NCI-H2107 (cell line): ENCODE measurements at regions not wholly inside any gene's neighbourhood (a gene's known extent, or its start where the extent isn't known, plus 50 kb on each side); places are given as distances from the start of the nearest gene placed in this dataset.

Source experiments
- DNase-seq: peaks from one replicate; lab custom pipeline; 2025; lab: John Stamatoyannopoulos, UW

DNA sequence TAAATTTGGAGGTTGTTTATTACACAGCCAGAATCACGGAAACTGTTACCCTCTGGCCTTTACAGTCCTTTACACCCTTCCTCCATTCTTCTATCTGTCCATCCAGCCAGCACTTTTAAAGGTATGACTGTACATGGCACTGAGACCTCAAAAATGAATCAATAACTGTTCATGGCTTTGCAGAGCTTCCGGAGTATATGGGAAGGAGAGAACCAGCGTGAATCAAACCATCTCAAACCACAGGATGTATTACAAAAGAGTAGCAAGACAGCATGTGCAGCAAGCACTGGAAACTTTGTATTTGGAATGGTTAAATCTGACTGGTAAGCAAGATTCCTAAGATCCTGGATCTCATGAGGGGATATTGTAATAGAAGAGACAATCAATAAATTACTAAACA lies 228.5 kb upstream of the CASK start:
- DNase-seq: no peak

DNA sequence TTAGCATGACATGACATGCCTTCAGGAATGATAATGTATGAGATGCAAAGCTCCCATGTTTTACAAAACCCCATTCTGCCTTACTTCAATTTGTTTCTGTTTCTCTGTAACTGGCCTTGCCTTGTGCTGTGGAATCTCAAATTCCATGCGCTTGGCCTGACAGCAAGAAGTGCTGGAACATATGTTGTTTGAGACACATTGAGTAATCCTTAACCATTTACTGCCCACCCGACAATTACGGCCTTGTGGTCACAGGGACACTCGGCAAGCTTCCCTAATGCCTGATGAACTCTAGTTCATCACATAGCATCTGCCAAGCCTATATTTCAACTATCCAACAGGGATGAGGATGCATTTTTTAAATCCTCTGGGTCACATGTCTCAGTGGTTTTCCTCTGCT lies 226.4 kb upstream of the CASK start:
- DNase-seq: no peak

DNA sequence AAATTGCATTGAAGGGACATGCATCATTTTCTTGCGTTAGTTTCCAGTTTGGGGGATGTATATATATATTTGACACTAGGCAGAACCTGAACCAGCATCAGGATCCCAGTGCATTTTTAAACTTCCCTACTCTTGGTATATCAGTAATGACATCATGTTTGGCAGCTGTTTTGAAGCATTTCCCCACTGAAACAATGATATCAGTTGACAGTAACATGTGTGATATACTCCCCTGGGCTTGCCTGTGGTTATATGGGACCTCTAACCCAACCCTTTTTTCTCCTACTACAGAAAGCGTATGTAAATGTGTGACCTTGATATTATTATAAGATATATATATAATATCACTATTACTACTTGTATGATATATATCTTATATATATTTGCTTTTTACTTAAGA lies 225.9 kb upstream of the CASK start:
- no peak for DNase-seq

DNA sequence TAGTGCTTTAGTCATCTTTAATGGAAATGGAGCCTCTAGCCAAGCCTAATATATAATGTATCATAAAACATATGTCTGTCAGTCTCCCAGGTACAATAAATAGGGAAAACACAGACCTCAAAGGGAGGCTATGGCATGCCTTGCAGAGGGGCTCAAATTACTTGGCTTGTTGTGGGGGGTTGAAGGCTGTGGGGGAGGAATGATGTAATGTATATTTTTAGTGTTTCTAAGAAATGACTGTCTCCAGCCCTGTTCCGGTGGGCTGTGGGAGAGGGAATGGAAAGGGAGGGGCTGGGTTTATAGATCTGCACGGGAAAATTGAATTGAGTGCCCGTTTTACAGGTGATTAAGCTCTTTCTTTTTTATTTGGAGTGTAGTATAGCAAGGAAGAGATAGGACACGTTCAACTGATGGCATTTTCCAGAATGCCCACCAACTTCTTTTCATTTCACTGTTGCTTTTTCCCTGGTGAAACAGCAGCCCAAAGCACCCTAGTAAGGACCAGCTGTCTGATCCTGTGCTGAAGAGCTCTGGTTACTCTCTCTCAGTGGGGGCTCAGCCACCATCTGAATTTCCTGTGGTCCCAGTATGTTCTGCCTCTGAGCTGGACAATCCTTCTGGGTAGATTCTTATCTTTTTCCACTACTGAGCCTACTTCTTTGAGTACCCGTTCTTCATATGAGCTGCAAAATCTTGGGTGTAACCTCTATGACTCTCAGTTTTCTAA lies 220.7 kb upstream of the CASK start:
- DNase-seq: no peak

DNA sequence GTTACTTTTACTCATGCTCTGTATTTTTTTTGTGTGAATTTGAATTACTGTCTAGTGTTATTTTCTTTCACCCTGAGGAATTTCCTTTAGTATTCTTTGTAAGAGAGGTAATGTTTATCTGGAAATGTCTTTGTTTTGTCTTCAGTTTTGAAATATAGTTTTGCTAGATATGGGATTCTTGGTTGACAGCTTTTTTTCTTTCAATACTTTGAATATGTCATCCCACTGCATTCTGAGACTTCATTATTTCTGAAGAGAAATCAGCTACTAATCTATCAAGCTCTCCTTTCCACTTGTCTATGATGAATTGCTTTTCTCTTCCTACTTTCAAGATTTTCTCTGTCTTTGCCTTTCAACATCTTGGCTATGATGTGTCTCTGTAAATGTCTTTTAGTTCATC lies 217.0 kb upstream of the CASK start:
- no peak for DNase-seq

DNA sequence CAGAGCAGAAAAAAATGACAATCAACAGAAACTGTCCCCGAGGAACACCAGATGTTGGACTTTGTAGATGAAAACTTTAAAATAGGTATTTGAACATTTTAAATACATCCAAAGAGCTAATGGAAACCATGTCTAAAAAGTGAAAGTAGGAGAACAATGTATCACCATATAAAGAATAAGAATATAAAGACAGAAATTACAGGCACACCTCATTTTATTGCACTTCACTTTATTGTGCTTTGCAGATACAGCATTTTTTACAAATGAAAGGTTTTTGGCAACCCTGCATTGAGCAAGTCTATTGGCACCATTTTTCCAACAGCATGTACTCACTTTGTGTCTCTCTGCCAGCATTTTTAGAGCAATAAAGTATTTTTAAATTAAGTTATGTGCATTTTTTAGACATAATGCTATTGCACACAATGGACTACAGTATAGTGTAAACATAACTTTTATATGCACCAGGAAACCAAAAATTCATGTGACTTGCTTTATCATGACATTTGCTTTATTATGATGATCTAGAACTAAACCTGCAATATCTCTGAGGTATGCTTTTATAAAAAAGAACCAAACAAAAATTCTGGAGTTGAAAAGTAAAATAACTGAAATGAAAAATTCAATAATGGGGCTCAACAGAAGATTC lies 212.4 kb upstream of the CASK start:
- no peak for DNase-seq

DNA sequence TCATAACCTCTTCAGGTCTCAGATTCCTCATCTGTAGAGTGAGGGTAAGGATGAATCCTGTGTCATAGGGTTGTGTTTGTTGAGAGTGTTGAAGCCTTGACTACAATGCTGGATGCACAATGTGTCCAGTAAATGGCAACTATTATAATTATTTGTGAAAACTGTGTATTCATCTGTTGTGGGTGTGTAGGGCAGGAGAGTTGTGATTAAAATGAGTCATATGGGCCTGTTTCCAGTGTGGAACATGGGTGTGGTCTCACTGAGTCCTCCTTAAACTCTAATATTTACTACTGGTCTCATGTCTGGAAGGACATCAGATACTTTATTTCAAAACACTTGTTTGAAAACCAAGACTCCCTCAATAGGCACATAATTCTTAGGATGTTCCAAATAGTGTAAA lies 208.5 kb upstream of the CASK start:
- no peak for DNase-seq

DNA sequence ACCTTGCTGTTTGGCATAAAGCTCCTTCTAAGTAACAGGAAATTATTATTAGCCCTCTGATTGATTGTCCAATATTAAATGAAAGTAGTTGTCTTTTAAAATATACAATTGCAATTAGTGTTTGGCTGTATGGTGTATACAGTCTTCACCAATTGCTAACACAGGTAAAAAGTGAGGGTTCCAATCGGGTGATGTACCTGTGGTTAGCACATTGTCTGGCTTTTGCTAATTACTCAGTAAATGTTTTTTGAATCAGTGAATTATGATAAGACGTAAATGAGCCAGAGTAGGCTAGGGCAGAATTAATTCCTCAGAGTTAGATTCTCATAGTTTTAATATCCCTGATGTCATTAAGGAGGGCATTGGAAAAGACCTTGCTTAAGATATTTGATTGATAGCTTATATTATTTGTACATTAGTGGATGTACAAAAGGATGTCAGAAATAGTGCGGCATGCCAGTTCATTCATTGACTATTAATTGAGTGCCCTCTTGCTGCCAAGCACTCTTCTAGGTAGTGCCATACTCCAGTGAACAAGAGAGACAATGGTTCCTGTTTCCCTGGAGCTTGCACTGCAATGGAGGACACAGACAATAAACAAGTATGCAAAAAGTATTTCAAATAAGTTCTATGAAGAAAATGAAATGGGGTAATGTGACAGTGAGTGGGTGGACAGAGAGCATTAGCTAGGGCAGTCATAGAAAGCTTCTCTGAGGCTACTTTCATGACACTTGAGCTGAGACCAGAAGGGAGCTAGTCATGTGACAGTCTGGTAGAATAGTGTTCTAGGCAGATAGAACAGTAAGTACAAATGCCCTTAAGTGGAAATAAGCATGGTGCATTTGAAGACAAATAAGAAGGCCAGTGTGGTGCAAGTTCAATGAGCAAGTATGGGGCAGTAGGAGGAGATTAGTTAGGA lies 205.9 kb upstream of the CASK start:
- DNase-seq: no peak

DNA sequence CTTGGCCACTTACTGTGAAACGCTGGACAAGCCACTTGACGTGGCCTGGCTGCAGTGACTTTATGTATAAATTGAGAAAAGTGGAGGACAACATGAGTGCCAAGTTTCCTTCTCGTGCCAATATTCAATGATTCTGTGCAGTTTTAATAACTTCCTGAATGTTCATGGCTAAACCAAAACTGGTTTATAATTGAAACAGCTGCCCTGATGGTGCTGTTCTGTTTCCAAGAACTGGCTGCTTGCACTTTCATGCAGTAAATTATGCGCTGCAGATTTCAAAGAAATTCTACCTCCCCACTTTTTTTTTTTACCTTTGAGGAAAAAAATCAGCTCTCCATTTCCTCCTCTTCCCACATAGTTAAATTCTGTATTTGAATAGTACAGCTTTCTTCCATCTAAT lies 205.2 kb upstream of the CASK start:
- DNase-seq: no peak

DNA sequence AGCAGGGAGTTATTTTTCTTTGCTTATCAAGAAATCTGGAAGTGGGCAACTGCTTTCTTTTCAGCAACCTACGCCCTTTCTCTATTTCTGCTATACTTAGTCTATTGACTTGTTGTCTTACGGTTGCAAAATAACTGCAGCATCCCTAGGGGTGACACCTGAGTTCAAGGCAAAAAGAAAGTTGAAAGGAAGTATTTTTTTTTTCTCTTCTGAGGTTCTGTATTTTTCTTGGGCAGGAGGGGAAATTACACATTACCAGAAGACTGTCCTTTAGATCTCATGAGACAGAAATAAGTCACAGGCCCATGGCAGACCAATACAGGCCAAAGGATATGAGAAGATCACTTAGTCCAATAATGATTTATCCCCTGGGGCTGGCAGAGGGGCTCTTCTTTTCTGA lies 204.7 kb upstream of the CASK start:
- no peak for DNase-seq

DNA sequence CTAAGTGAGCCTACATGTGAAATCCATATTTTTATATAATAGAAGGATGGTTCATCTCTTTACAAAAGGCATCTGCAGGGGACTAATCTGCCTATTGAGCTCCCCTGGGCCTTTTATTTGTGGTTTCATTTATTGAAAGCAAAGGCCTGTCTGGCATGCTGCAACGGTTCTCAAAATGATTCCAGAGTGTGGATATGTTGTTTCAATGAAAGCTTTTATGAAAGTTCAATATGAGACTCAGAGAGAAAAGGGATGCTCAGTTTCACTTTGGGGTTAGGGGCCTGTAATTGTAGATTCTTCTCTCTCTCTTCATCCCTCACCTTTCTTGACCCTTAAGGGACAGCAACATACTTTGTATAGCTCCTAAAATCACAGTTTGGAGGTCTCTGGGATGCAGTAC lies 204.2 kb upstream of the CASK start:
- DNase-seq: no peak

DNA sequence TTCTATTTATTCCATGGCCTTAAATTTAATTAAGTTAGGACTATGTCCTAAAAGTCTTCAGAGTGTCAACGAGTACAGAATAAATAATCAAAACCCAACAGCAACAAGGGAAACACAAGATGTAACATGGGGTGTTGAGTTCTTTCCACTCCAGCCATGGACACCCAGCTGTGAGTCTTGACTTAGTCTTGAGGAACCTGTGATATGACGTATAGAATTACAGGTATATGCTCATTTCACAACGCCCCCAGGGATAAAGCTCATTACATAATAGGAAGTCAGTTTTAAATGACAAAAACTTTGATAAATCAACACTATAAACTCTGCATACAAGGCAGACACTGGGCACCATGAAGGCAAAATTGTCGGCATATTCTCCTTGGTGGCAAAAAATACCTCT lies 200.0 kb upstream of the CASK start:
- DNase-seq: no peak

DNA sequence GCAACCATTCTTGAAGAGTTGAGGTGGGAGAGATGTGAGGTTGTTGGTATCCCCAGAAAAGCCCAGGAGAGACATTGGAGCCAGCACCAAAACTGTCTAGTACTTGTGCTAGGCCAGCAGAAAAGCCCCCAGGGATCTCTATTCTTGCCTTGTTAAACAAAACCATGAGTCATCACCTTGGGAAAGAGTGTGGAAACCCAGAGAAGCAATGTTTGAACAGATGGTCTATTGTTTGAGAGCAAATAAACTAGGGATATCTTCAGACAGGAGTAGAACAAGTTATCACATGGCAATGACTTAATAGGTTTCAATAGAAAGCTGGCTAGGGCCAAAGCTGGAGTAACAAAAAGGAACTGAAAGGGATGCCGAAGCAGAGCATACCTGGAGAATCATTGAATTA lies 195.7 kb upstream of the CASK start:
- DNase-seq: peak; percentile 21

DNA sequence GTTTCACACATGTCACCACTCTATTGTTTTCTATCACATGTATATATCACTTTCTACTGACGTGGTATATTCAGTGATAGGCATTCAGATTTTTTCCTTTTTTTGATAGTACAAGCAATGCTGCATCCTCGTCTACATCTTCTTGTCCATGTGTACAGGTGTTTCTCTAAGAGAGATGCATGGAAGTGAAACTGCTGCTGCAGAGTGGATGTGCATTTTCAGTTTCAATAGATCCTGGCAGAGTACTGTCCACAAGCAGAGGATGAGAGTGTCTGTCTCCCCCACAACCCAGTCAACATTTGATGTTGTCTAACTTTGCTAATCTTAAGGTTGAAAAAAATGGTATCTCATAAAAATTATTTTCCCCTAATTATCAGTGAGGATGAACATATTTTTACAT lies 194.0 kb upstream of the CASK start:
- no peak for DNase-seq

DNA sequence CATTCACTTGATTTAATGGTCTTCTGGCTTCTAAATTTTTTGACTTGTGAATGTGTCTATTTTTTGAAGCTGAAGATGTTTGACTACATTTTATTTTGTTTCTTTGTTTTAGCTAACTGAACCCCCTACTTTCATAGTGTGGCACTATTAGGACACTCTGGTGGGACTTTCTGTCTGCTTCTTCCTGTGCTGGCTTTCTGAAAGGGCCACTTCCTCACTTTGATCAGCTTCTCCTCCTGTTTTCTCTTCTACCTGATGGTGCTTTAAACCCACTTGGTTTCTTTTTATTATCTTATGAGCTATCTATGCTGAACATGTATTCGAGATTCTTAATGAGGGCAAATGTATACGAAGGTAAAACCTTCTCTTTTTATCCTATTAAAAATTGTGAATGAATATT lies 186.1 kb upstream of the CASK start:
- DNase-seq: no peak

DNA sequence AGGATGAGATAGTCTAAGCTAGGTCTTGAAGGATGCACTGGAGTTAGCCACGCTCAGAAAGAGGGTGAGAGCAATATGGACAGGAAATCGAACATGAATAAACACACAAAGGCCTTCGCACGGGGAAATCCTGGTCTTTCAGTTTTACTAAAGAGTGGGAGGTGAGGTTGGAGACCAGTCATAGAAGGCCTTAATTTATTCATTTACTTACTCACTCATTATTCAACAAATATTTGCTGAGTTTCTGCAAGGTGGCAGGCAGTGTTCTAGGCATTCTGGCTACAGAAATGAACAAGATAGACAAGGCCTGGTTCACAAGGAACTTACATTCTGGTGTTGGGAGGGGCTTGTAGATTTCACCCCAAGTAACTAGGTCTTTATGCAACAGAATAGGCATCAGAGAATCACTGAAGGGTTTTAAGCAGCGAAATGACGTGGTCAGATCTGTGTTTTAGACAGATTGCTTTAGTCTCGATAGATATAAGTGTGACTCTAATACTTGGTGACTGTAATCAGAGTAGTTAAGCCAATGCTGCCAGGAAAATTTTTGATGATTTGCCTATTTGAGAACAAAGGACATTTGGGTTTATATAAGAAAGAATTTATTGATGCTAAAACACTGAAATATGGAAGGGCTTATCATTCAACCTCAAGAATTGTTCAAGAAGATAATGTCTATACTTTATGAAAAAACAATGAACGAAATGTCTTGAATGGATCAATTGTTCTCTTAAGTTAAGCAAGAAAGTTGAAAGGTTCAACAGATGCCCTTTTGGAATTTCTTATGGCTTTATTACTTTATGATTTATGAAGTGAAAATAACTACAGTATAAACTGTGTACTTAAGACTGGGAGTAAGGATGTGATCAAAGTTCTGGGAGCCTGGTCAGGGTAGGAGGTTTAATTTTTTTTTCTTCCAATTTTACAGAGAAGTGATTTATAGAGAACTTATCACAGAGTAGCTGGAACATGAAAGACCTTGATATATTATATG lies 184.4 kb upstream of the CASK start:
- DNase-seq: no peak

DNA sequence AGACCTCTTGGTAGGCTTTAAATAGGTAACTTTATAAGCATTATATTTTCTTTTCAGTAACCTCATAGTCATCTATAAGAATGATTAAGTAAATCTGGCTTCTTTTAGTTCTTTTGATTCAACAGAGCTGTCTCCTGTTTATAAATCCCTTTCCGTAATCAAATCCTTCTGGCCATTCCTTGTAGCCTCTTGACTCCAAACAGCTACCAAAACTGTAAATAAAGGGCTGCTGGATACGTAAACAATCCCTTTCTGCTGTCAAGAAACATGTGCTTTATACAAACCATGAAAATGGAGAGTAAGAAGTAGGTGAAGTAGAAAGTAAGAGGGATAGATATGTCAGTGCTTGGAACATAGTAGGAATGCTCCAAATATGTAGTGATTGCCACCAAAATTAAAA lies 183.2 kb upstream of the CASK start:
- DNase-seq: no peak

DNA sequence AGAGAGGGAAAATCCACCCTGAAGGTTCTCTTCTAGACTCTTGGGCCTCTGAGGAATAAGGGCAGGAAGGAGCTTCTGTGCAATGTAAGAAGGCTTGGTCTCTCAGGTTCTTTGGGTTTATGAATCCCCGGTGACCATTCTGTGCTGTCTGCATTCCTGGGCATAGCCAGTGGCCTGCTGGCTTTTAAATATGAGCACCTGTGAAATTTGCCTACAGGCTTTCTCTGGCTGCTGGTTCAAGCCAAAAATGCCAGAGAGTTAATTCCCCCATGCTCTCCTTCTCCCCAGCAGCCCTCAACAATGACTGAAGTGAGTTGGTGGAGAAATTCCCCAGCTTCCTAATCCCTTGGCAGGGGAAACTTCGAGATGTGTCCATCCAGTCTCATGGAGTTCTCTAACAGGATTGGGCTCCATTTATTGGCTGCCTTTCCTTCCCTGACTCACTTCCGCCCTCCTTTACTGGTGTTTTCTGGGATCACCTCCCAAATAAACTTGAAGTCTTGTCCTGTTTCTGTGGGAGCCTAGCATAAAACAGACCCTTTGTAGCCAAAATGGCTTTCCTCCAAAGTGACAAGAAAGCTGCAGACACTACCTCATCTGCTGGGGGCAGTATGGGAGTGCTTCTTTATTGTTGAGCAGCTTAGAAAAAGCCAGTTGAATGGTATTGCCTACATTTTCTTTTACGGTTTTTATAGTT lies 179.4 kb upstream of the CASK start:
- DNase-seq: no peak

DNA sequence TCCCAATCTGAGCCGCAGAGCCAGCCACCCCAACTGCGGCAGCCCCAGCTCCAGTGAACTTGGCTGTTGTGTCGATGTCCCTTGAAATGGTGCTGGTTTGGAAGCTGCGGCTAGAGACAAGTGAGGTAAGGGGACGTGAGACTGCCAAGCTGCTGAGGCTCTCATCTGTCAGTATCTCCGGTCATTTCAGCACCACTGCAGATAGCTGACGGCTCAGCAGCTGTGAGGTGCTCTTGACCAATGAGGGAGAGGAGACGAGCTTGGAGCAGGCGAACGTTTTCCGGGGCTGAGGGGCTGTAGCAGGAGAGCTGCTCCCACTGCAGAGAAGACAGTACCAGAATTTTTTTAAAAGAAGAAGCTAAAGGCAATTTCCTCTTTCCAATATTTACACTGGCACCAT lies 175.5 kb upstream of the CASK start:
- no peak for DNase-seq

DNA sequence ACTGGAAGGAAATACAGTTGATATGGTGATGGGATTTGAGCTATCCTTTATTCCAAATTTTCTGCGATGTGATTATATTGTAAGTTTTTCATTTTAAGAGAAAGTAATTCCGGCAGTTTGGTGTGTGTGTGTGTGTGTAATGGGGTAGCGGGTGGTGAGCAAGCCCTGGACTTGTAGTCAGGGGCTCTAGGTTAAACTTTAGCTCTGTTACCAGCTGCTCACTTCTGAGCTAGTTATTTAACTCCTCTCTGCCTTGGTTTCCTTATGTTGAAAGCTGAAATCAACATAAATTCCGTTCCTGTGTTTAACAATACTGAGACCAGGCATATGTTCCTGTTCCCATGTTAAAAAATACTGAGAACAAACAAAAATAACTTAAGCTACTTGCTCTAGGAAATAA lies 174.1 kb upstream of the CASK start:
- DNase-seq: no peak

DNA sequence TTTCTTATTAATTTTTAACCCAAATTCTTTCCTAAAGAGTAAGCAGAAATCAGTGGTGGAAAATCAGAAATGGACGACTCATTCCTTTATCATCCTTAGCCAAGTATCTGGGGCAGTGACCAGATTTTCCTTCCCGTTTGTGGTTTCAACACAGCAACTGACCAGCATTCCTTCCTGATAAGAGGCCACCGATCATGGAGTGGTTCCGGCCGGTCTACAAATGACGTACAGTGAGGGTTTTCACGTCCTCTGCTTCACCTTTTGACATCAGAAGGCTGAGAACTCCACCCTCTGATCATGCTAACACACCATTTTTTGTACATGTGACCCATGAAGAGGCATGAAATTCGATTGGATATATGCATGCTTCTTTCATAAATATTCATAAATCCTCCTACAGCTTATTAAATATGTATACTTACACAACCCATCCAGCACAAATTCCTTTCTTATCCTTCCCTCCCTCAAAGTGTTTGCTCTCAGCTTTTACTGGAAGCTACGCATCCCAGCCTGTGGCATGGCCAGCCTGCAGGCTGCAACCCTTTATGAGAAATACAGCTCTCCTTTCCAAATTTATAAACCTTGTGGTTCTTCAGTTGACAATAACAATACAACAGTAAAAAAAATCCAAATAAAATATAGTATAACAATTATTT lies 173.0 kb upstream of the CASK start:
- DNase-seq: no peak
